ENCODE measurements at regions not wholly inside any gene's neighbourhood (a gene's known extent, or its start where the extent isn't known, plus 50 kb on each side); places are given as distances from the start of the nearest gene placed in this dataset.

GRCh38 chr12:111102102-111102739 is 181.8 kb upstream of the MYL2 start:
- TF ChIP-seq YY1 (IDR thresholded peaks at IDR 0.05; ENCODE audit: low read depth) = no peak
- no peak for TF ChIP-seq TEAD4 (IDR thresholded peaks at IDR 0.05)
- TF ChIP-seq TAF1 (IDR thresholded peaks at IDR 0.05; ENCODE audit: low read depth) = no peak
- no peak for TF ChIP-seq CREB1 (IDR thresholded peaks at IDR 0.05; ENCODE audit: low read depth)
- TF ChIP-seq EP300 (IDR thresholded peaks at IDR 0.05; ENCODE audit: borderline replicate concordance) = no peak
- TF ChIP-seq MAX (IDR thresholded peaks at IDR 0.05) = no peak
- TF ChIP-seq USF1 (IDR thresholded peaks at IDR 0.05) = no peak
- no peak for TF ChIP-seq TCF12 (IDR thresholded peaks at IDR 0.05; ENCODE audit: low read depth)
- no peak for TF ChIP-seq EGR1 (IDR thresholded peaks at IDR 0.05)
- no peak for TF ChIP-seq FOXM1 (IDR thresholded peaks at IDR 0.05; ENCODE audit: borderline replicate concordance, low read depth)
- TF ChIP-seq RAD21 (IDR thresholded peaks at IDR 0.05; ENCODE audit: low read depth) = no peak
- TF ChIP-seq NFIC (IDR thresholded peaks at IDR 0.05) = no peak
- TF ChIP-seq REST (IDR thresholded peaks at IDR 0.05; ENCODE audit: low read depth) = no peak

GRCh38 chr12:111101003-111101402 is 180.6 kb upstream of the MYL2 start:
- no peak for TF ChIP-seq RAD21 (IDR thresholded peaks at IDR 0.05; ENCODE audit: low read depth)
- TF ChIP-seq USF1 (IDR thresholded peaks at IDR 0.05) = no peak
- TF ChIP-seq EP300 (IDR thresholded peaks at IDR 0.05; ENCODE audit: borderline replicate concordance) = no peak
- no peak for TF ChIP-seq REST (IDR thresholded peaks at IDR 0.05; ENCODE audit: low read depth)
- TF ChIP-seq TCF12 (IDR thresholded peaks at IDR 0.05; ENCODE audit: low read depth) = no peak
- TF ChIP-seq TAF1 (IDR thresholded peaks at IDR 0.05; ENCODE audit: low read depth) = no peak
- TF ChIP-seq CREB1 (IDR thresholded peaks at IDR 0.05; ENCODE audit: low read depth) = no peak
- no peak for TF ChIP-seq CEBPB (IDR thresholded peaks at IDR 0.05)
- TF ChIP-seq EGR1 (IDR thresholded peaks at IDR 0.05) = no peak
- TF ChIP-seq TEAD4 (IDR thresholded peaks at IDR 0.05) = no peak

- TF ChIP-seq USF1 (IDR thresholded peaks at IDR 0.05) (no peak), FOXM1 (IDR thresholded peaks at IDR 0.05; ENCODE audit: borderline replicate concordance, low read depth) (no peak), TEAD4 (IDR thresholded peaks at IDR 0.05) (no peak)
Measured at GRCh38 chr12:111100554-111100953, 180.2 kb upstream of the MYL2 start.

GRCh38 chr12:111100003-111100402 is 179.6 kb upstream of the MYL2 start:
- TF ChIP-seq TEAD4 (IDR thresholded peaks at IDR 0.05) (no peak), YY1 (IDR thresholded peaks at IDR 0.05; ENCODE audit: low read depth) (no peak), USF1 (IDR thresholded peaks at IDR 0.05) (no peak), EP300 (IDR thresholded peaks at IDR 0.05; ENCODE audit: borderline replicate concordance) (no peak), FOXM1 (IDR thresholded peaks at IDR 0.05; ENCODE audit: borderline replicate concordance, low read depth) (no peak), CREB1 (IDR thresholded peaks at IDR 0.05; ENCODE audit: low read depth) (no peak), ZBTB7A (IDR thresholded peaks at IDR 0.05; ENCODE audit: low read depth) (no peak), REST (IDR thresholded peaks at IDR 0.05; ENCODE audit: low read depth) (no peak), RAD21 (IDR thresholded peaks at IDR 0.05; ENCODE audit: low read depth) (no peak)

All from Ishikawa (cell line).